ENCODE measurements at regions not wholly inside any gene's neighbourhood (a gene's known extent, or its start where the extent isn't known, plus 50 kb on each side); places are given as distances from the start of the nearest gene placed in this dataset.
A peak's percentile ranks its signal among the peaks of the same experiment; 100 is the strongest.

DNA sequence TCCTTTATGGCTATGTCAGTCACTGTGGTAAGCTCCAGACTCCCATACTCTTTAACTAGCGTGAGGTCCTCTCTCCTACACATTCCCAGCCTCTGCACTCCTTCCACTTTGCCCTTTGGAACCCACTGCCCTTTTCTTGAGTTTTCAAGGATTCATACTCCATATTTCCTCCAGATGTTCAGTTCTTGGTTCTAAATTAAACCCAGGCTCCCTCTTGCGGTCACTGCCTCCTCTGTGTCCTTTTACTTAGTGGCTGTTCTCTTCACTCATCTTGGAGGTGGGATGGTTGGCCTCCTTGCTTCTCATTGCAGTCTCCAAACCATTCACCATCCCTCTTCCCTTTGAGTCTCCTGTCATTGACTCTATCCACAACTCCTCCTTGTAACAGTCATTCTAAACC lies 208.1 kb downstream of the TGFB2 start:
- ATAC-seq = no peak; the same call in 2 of the 3 replicates
- WGBS (ENCODE audit: low lambda C conversion rate) = 16% methylated on average over 2 of the region's 2 CpGs
- H3K27me3 ChIP-seq (ENCODE audit: control insufficient read depth in 1 of 2, insufficient read depth in 2 of 2, low read length in 2 of 2) = no peaks in the 10 kb centered on the region
- in situ Hi-C loops (cut with HindIII; ENCODE audit: extremely low pct_ligation_motif_present, low pct_unique_long_range_greater_than_20kb) (no loop called here), intact Hi-C loops (cut with micrococcal nuclease; ENCODE audit: unreplicated experiment) (loop anchor here (1.0 kb wide), 3 partner anchors 192 to 223 kb away; no protein-coding TSS in a partner anchor)
- no peaks in the 10 kb centered on the region for H4K20me1 ChIP-seq (ENCODE audit: insufficient read depth, low read length)
- H3K36me3 ChIP-seq (replicated peaks in 1 of 2; ENCODE audit: control insufficient read depth in 1 of 2, insufficient read depth in 2 of 2, low read length in 2 of 2) = no peaks in the 10 kb centered on the region
- FAIRE-seq = no peak
- no TSS peak for BruUV-seq (replicated peaks)
- no peak for DNase-seq (ENCODE audit: low spot score)
- ChIA-PET POLR2A (no interaction called here), CTCF (ENCODE audit: low intra/inter-chr PET ratio, low total read pairs) (no interaction called here)
- no peaks in the 10 kb centered on the region for H3K4me1 ChIP-seq (ENCODE audit: insufficient read depth, low read length)
- H2AFZ ChIP-seq (ENCODE audit: low read length) = no peak overlapping the region
- H3K79me2 ChIP-seq (ENCODE audit: insufficient read depth, low read length) = no peaks in the 10 kb centered on the region
- H3K4me3 ChIP-seq (replicated peaks in 1 of 3; ENCODE audit: insufficient read depth in 1 of 3, low read depth in 2 of 3, low read length in 3 of 3) = no peak overlapping the region
- H3K9me3 ChIP-seq (ENCODE audit: low read length) = no peaks in the 10 kb centered on the region
- no peak overlapping the region for H3K9ac ChIP-seq (ENCODE audit: insufficient read depth, low read depth, low read length)
- TF ChIP-seq GLI4 (CRISPR knock-in tag; IDR thresholded peaks at IDR 0.05; ENCODE audit: borderline replicate concordance) = no peak
- TF ChIP-seq STAG1 (CRISPR knock-in tag; IDR thresholded peaks at IDR 0.05) = peak; percentile 49
- no peak for TF ChIP-seq ZNF850 (CRISPR knock-in tag; conservative IDR thresholded peaks at IDR 0.05)
- peak; percentile 17; the same call in 1 of the 2 replicates for TF ChIP-seq SMC3 (IDR thresholded peaks at IDR 0.05; ENCODE audit: low read length)
- TF ChIP-seq, protein P1, sequence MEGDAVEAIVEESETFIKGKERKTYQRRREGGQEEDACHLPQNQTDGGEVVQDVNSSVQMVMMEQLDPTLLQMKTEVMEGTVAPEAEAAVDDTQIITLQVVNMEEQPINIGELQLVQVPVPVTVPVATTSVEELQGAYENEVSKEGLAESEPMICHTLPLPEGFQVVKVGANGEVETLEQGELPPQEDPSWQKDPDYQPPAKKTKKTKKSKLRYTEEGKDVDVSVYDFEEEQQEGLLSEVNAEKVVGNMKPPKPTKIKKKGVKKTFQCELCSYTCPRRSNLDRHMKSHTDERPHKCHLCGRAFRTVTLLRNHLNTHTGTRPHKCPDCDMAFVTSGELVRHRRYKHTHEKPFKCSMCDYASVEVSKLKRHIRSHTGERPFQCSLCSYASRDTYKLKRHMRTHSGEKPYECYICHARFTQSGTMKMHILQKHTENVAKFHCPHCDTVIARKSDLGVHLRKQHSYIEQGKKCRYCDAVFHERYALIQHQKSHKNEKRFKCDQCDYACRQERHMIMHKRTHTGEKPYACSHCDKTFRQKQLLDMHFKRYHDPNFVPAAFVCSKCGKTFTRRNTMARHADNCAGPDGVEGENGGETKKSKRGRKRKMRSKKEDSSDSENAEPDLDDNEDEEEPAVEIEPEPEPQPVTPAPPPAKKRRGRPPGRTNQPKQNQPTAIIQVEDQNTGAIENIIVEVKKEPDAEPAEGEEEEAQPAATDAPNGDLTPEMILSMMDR (CRISPR knock-in tag; IDR thresholded peaks at IDR 0.05) = peak; percentile 45
- no peak overlapping the region for H3K4me2 ChIP-seq (ENCODE audit: low read depth, low read length)
- no peak overlapping the region for H3K27ac ChIP-seq (ENCODE audit: extremely low read length, insufficient read depth, low read length)

DNA sequence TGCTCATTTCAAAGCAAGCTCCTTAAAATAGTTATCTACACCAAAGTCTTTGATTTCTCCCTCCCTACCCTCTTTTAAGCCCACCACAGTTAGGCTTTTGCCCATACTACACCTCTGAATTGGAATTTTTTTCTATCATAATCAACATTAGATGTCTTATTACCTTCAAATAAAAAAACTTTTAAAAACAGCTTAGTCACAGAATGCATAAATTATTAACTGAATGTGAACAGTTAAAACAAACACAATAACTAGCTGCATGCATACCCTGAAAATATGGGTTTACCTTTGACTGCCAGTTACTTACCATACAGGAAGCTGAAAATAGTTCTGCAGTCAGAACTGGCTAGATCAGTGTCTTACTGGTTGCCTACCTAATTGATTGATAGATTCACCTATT lies 210.9 kb downstream of the TGFB2 start:
- Histone ChIP-seq H3K36me3 (replicated peaks in 1 of 2; ENCODE audit: control insufficient read depth in 1 of 2, insufficient read depth in 2 of 2, low read length in 2 of 2) (no peaks in the 10 kb centered on the region), H3K4me1 (ENCODE audit: insufficient read depth, low read length) (no peaks in the 10 kb centered on the region), H2AFZ (ENCODE audit: low read length) (no peak overlapping the region), H3K27ac (ENCODE audit: extremely low read length, insufficient read depth, low read length) (no peak overlapping the region), H3K4me3 (replicated peaks in 1 of 3; ENCODE audit: insufficient read depth in 1 of 3, low read depth in 2 of 3, low read length in 3 of 3) (no peak overlapping the region), H3K9me3 (ENCODE audit: low read length) (no peaks in the 10 kb centered on the region), H4K20me1 (ENCODE audit: insufficient read depth, low read length) (no peaks in the 10 kb centered on the region), H3K79me2 (ENCODE audit: insufficient read depth, low read length) (no peaks in the 10 kb centered on the region), H3K27me3 (ENCODE audit: control insufficient read depth in 1 of 2, insufficient read depth in 2 of 2, low read length in 2 of 2) (no peaks in the 10 kb centered on the region), H3K9ac (ENCODE audit: insufficient read depth, low read depth, low read length) (no peak overlapping the region), H3K4me2 (ENCODE audit: low read depth, low read length) (no peak overlapping the region)
- no TSS peak for BruUV-seq (replicated peaks)
- TF ChIP-seq, protein P2, sequence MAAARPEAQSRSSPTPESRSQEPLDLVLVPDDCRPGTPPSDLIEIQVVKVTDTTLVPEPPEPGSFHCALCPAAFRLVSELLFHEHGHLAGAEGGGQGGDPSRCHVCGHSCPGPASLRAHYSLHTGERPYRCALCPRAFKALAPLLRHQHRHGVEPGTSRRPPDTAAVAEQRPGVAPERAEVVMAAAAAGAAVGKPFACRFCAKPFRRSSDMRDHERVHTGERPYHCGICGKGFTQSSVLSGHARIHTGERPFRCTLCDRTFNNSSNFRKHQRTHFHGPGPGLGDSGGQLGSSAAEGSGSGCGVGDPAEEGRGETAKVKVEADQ (CRISPR knock-in tag; IDR thresholded peaks at IDR 0.05; ENCODE audit: borderline replicate concordance) = no peak
- no peak for FAIRE-seq
- intact Hi-C loops (cut with micrococcal nuclease; ENCODE audit: unreplicated experiment) (no loop called here), in situ Hi-C loops (cut with HindIII; ENCODE audit: extremely low pct_ligation_motif_present, low pct_unique_long_range_greater_than_20kb) (no loop called here)
- DNase-seq (ENCODE audit: low spot score) = no peak
- POLR2A ChIA-PET = no interaction called here
- CTCF ChIA-PET (ENCODE audit: low intra/inter-chr PET ratio, low total read pairs) = no interaction called here
- ATAC-seq = no peak

Measured in HepG2 (cell line).